ENCODE measurements at regions not wholly inside any gene's neighbourhood (a gene's known extent, or its start where the extent isn't known, plus 50 kb on each side); places are given as distances from the start of the nearest gene placed in this dataset.

DNA sequence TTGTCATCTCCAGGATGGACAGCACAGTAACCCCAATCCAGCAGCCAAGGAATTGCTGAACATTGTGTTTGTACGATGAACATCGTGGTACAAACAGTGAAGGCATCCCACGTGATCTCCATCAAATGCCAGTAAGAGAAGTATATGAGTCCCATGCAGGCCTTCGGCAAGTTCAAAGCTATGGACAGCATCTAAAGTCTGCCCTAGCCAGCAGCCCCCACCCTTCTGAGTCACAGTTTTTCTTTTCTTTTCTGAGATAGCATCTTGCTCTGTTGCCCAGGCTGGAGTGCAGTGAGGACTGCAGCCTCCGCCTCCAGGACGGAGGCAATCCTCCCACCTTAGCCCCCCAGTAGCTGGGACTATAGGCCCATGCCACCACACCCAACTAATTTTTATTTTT lies 71.0 kb upstream of the SRD5A2 start:
- no peak for TF ChIP-seq EZH2 (IDR thresholded peaks at IDR 0.05; ENCODE audit: low read depth)
- TF ChIP-seq, protein P1, sequence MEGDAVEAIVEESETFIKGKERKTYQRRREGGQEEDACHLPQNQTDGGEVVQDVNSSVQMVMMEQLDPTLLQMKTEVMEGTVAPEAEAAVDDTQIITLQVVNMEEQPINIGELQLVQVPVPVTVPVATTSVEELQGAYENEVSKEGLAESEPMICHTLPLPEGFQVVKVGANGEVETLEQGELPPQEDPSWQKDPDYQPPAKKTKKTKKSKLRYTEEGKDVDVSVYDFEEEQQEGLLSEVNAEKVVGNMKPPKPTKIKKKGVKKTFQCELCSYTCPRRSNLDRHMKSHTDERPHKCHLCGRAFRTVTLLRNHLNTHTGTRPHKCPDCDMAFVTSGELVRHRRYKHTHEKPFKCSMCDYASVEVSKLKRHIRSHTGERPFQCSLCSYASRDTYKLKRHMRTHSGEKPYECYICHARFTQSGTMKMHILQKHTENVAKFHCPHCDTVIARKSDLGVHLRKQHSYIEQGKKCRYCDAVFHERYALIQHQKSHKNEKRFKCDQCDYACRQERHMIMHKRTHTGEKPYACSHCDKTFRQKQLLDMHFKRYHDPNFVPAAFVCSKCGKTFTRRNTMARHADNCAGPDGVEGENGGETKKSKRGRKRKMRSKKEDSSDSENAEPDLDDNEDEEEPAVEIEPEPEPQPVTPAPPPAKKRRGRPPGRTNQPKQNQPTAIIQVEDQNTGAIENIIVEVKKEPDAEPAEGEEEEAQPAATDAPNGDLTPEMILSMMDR (conservative IDR thresholded peaks at IDR 0.05): no peak

Measured in PC-9 (cell line).